Testis (tissue), 2 donors: ENCODE measurements at regions not wholly inside any gene's neighbourhood (a gene's known extent, or its start where the extent isn't known, plus 50 kb on each side); places are given as distances from the start of the nearest gene placed in this dataset.

Experiments
- CTCF ChIP-seq, 3 experiments: fragments of 450-650 bp in 2 of 3; fragments of 200-600 bp in 1 of 3; sonication (generic) in 1 of 3; IDR thresholded peaks; one replicate each; pipeline ENCODE4 v1.5.1; 2016 to 2019; ENCODE audit warnings: antibody characterized with exemption in 3 of 3, mild to moderate bottlenecking in 2 of 3, moderate library complexity in 1 of 3
- POLR2A ChIP-seq: fragments of 450-650 bp; IDR thresholded peaks from one replicate; pipeline ENCODE4 v1.6.1; 2017; ENCODE audit warnings: antibody characterized with exemption, mild to moderate bottlenecking, moderate library complexity

DNA sequence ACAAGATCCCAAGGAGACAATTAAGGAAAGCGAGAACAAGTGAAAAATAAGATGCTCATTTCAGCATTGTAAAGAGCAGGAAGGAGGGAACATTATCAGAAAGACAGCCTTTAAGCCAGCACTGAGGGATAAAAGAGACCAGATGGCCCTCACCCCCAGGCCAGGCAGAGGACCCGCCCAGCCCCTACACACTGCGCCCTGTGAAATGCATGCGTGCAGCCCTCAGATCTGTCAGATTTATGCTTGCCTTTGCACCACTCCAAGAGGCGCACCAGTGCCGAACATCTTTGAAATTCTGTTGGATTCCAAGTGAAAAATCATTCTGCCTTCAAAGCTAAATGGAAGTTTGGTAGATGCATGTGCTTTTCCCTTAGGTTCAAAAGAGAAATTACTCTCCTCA lies 378.0 kb downstream of the MLLT3 start:
- no peak for TF ChIP-seq POLR2A
- no peak for TF ChIP-seq CTCF (IDR thresholded peaks at IDR 0.05)
